ENCODE measurements at regions not wholly inside any gene's neighbourhood (a gene's known extent, or its start where the extent isn't known, plus 50 kb on each side); places are given as distances from the start of the nearest gene placed in this dataset.

DNA sequence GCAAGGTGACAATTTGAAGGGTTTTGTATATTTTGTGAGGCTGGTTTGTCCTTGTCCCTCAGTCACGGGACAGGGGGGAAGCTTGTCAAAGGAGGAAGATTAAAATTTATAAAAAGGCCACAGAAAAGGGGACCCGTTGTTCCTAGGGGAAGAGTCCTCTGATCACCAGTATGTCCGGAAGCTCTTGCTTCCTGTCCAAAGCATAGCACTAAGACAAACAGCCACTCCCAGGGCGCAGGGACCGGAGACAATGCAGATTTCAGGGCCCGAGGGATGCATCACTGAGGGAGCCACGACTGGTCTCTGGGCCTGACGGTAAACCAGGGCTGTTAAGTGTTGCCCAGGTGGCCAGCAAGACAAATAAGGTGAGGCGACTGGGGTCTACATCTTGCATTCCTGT lies 95.2 kb downstream of the MAF start:
- no peaks in the 10 kb centered on the region for H3K9me3 ChIP-seq (ENCODE audit: control insufficient read depth in 4 of 4, low read length in 3 of 4)
- H3K27ac ChIP-seq (ENCODE audit: low read depth in 1 of 2, low read length in 2 of 2): no peak overlapping the region
- H3K9ac ChIP-seq (ENCODE audit: low read depth in 1 of 2, low read length in 2 of 2): no peak overlapping the region
- no peaks in the 10 kb centered on the region for H3K27me3 ChIP-seq (ENCODE audit: control insufficient read depth in 4 of 4, insufficient read depth in 4 of 4, low read length in 3 of 4)
- peaks cover 0 to 3% (median 1%) of the 10 kb centered on the region in 4 donors for H3K4me1 ChIP-seq (ENCODE audit: control insufficient read depth in 4 of 4, insufficient read depth in 4 of 4, low read length in 3 of 4)
- WGBS: 81% methylated on average over 9 of the region's 9 CpGs
- TF ChIP-seq HNF4A (conservative IDR thresholded peaks at IDR 0.05): no peak
- TF ChIP-seq SP1 (IDR thresholded peaks at IDR 0.05): no peak
- no peak for TF ChIP-seq TAF1 (conservative IDR thresholded peaks at IDR 0.05)
- TF ChIP-seq, protein P1, sequence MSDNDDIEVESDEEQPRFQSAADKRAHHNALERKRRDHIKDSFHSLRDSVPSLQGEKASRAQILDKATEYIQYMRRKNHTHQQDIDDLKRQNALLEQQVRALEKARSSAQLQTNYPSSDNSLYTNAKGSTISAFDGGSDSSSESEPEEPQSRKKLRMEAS (IDR thresholded peaks at IDR 0.05): no peak
- TF ChIP-seq, protein P2, sequence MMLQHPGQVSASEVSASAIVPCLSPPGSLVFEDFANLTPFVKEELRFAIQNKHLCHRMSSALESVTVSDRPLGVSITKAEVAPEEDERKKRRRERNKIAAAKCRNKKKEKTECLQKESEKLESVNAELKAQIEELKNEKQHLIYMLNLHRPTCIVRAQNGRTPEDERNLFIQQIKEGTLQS (IDR thresholded peaks at IDR 0.05): no peak
- no peak for TF ChIP-seq RAD21 (IDR thresholded peaks at IDR 0.05)
- TF ChIP-seq EGR1 (IDR thresholded peaks at IDR 0.05; ENCODE audit: low read depth in 2 of 2): no peak
- H3K36me3 ChIP-seq (ENCODE audit: control insufficient read depth in 4 of 4, insufficient read depth in 3 of 4, low read depth in 1 of 4, low read length in 3 of 4): no peaks in the 10 kb centered on the region
- no peak overlapping the region for H3K4me3 ChIP-seq (ENCODE audit: low read depth in 1 of 3, low read length in 3 of 3)
- DNase-seq (ENCODE audit: low spot score): no peak

- Histone ChIP-seq H3K4me1 (ENCODE audit: control insufficient read depth in 4 of 4, insufficient read depth in 4 of 4, low read length in 3 of 4) (no peaks in the 10 kb centered on the region), H3K27me3 (ENCODE audit: control insufficient read depth in 4 of 4, insufficient read depth in 4 of 4, low read length in 3 of 4) (no peaks in the 10 kb centered on the region), H3K9me3 (ENCODE audit: control insufficient read depth in 4 of 4, low read length in 3 of 4) (no peaks in the 10 kb centered on the region), H3K27ac (ENCODE audit: low read depth in 1 of 2, low read length in 2 of 2) (no peak overlapping the region), H3K9ac (ENCODE audit: low read depth in 1 of 2, low read length in 2 of 2) (no peak overlapping the region), H3K4me3 (ENCODE audit: low read depth in 1 of 3, low read length in 3 of 3) (no peak overlapping the region), H3K36me3 (ENCODE audit: control insufficient read depth in 4 of 4, insufficient read depth in 3 of 4, low read depth in 1 of 4, low read length in 3 of 4) (no peaks in the 10 kb centered on the region)
- no peak for TF ChIP-seq TAF1 (conservative IDR thresholded peaks at IDR 0.05)
- TF ChIP-seq EGR1 (IDR thresholded peaks at IDR 0.05; ENCODE audit: low read depth in 2 of 2): no peak
- TF ChIP-seq FOXA2 (IDR thresholded peaks at IDR 0.05): no peak
- TF ChIP-seq NR2F2 (IDR thresholded peaks at IDR 0.05): no peak
- TF ChIP-seq, protein P1 (IDR thresholded peaks at IDR 0.05): no peak
- no peak for TF ChIP-seq CTCF (IDR thresholded peaks at IDR 0.05; ENCODE audit: low read depth, low read length, missing input control)
- TF ChIP-seq, protein P3, sequence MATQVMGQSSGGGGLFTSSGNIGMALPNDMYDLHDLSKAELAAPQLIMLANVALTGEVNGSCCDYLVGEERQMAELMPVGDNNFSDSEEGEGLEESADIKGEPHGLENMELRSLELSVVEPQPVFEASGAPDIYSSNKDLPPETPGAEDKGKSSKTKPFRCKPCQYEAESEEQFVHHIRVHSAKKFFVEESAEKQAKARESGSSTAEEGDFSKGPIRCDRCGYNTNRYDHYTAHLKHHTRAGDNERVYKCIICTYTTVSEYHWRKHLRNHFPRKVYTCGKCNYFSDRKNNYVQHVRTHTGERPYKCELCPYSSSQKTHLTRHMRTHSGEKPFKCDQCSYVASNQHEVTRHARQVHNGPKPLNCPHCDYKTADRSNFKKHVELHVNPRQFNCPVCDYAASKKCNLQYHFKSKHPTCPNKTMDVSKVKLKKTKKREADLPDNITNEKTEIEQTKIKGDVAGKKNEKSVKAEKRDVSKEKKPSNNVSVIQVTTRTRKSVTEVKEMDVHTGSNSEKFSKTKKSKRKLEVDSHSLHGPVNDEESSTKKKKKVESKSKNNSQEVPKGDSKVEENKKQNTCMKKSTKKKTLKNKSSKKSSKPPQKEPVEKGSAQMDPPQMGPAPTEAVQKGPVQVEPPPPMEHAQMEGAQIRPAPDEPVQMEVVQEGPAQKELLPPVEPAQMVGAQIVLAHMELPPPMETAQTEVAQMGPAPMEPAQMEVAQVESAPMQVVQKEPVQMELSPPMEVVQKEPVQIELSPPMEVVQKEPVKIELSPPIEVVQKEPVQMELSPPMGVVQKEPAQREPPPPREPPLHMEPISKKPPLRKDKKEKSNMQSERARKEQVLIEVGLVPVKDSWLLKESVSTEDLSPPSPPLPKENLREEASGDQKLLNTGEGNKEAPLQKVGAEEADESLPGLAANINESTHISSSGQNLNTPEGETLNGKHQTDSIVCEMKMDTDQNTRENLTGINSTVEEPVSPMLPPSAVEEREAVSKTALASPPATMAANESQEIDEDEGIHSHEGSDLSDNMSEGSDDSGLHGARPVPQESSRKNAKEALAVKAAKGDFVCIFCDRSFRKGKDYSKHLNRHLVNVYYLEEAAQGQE (IDR thresholded peaks at IDR 0.05): no peak
- TF ChIP-seq ZBTB33 (IDR thresholded peaks at IDR 0.05): no peak
- TF ChIP-seq FOXA1 (IDR thresholded peaks at IDR 0.05): no peak
- TF ChIP-seq JUND (IDR thresholded peaks at IDR 0.05): no peak
- TF ChIP-seq RAD21 (IDR thresholded peaks at IDR 0.05): no peak
- TF ChIP-seq SP1 (IDR thresholded peaks at IDR 0.05): no peak
- TF ChIP-seq GABPA (IDR thresholded peaks at IDR 0.05 in 1 of 2, conservative IDR thresholded peaks at IDR 0.05 in 1 of 2): no peak
- no peak for TF ChIP-seq RXRA (IDR thresholded peaks at IDR 0.05)
- 92% methylated on average over 2 of the region's 2 CpGs for WGBS
- DNase-seq (ENCODE audit: low spot score): no peak
These were observed 97.0 kb downstream of the MAF start for GRCh38 chr16:79503511-79503910.
